ENCODE measurements at regions not wholly inside any gene's neighbourhood (a gene's known extent, or its start where the extent isn't known, plus 50 kb on each side); places are given as distances from the start of the nearest gene placed in this dataset.

DNA sequence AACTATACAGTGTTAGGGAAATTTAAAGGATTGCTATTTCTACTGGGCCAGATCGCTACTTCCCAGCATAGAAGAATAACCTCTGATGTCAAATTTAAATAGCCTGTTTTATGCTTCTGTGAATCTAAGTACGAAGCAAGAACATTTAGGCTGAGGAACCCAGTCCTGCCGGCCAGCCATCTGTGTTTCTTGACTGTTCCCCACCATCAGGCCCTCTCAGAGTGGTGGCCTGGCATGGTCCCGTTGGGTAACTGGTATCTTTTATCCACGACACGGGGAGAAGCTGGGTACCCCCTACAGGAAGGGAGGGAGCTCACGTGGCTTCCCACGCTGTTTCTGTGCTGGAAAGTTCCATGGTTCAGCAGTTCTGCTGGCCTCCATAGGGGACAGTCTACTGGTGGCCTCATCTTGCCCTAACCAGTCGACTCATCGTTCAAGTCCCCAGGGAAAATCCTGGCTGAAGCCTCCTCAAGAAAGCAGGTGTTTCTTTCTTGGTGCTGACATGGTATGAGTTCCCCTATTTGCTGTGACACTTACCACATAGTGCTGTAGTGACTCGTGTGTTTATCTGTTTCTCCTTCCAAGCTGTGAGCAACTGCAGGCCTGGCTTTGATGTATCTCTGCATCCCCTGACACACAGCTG is 201.7 kb upstream of the NLRP1 start:
- no peak for DNase-seq (ENCODE audit: low spot score)

DNA sequence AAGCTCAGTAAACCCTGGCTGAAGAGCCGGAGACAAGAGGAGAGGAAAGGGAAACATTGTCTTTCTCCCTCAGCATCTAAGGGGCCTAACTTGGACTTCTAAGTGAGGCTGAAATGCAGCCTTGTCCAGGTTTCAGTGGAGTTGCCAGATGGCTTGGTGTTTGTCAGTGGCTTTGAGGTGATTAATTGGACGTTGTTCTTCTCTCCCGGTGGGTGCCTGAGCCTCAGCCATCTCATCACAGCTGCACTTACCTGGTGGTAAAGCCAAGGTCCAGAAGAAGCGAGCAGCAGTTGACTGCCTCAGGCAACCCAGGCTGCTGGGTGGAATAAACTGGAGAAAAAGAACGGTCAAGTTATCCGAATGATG is 202.2 kb upstream of the NLRP1 start:
- DNase-seq (ENCODE audit: low spot score): no peak

DNA sequence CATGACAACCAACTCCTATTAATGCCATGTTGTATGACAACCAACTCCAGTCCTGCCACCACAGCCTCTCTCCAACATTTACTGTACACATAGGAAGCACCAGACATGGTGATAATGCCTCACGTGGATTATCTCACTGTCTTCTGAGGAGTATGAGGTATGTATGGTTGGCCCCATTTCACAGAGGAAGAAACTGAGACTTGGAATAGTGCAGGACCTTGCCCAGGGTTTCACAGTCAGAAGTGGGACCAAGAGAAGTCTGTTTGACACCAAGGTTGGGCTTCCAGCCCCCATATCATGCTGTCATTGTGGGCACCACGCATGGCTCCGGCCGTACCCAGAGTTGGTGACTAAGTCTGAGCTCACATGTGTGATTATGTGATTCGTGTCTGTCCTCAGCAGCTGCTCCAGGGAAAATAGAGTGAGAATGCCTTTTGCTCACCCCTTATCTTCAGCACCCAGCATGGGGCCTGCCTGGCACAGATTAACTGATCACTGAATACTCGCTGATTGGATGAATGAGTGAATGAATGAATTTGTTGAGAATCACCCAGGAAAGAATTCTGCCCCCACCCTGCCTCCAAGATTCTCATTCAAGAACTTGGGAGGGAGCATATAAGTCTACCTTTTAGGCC is 204.1 kb upstream of the NLRP1 start:
- DNase-seq (ENCODE audit: low spot score): no peak

DNA sequence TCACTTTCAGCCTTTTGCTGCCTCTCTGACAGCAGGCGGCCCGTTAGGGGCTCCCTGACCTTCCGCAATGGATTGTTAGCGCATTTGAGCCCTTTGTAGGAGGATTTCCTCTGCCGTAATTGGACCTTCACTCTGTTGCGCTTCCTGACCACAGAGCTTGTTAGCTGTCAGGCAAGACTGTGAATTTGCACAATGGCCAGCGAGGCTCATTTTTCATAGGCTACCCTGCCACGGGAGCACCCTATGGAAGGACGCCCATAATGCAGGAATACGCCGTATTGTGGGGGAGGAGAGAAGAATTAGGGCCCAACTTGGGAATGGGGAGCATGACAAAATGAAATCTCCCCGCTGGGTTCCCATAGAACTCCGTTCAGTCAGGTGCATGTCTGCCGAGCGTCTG is 205.2 kb upstream of the NLRP1 start:
- no peak for DNase-seq (ENCODE audit: low spot score)

GRCh38 chr17:5793157-5793556 is 208.8 kb upstream of the NLRP1 start:
- no peak for DNase-seq (ENCODE audit: low spot score)

DNA sequence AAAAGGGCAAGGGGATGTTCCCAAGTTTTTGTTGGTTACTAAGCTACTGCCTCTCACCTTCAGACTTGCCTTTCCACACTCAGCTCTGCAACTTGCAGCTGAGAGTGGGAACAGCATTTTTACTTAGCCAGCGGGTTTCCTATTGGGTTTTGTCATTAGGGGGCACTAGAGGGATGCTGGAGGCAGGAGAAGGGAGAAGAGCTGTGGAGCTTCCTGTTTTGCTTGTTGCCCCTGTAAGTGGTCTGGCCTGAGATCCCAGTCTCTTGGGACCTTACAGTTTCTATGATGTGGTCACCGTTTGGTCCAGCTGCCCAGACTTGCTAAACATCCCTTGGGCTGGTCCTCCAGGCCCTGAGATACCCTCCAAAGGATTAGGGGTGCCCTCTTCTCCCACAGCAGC is 209.6 kb upstream of the NLRP1 start:
- DNase-seq (ENCODE audit: low spot score): no peak

DNA sequence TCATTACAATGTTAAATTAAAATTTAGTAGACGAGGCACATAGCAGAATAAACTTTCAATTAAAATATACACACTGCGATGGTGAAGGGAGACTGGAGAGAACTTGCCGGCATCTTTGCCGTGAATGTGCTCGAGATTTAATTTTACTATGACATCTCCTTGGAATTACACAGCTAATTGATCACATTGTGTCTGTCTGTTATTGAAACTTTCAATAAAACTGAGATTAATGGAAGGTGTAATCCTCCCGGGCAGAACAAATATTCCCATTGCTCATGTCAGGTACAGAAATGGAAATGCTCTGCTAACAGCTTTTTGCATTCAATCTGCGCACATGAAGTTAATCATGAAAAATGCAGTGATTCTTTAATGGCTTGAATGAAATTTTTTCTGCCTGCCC is 210.1 kb upstream of the NLRP1 start:
- DNase-seq (ENCODE audit: low spot score): no peak

DNA sequence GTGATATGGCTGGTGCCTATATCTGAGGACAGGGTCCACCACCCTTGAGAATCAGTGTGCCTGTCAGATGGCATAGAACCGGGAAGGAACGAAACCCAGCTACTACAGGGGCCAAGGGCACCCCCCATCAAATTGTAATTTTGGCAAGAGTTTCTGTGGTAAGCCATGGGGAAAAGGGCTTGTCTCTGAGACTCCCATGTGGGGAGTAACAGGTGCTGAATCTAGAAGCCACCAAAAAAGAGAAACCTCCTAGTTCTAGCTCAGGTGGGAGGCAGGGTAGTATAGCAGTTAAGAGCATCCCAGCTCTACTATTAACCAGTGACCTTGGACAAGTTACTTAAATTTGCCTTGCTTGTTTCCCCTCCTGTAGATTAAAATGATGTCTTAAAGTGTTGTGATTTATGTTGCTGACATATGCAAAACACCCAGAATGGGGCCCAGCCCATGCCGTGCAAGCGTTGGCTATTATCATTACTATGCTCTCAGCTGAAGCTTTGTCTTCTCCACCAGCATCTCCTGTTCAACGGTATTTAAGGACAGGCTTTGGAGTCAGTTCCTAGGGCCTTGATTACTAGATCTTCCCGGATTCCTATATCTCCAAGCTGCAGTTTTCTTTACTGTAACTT is 210.7 kb upstream of the NLRP1 start:
- DNase-seq (ENCODE audit: low spot score): no peak

DNA sequence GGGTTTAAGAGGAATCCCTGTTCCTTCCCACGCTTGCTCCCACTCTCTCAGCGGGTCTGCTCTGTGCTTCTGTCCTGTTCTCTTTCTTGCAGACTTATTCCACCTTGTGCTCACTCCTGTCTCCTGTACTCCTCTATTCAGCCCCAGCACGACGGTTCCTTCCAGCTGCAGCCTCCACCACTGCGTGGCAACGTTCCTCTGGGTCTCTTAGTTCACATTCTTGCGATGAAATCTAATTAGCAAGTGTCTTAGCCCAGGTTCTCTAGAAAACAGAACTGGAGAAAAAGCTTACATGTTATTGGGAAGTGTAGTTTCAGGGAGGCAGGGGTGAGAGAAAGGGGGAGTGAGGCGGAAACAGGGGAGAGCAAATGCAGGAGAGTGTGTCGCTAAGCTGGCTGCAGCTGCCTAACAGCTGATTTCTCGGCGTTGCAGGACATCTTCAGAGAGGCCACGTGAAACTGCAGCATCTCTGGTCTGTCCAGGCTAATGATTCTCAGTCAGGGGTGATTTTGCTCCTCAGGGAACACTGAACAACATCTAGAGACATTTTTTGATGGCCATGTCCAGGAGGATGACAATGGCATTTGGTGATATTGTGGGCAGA is 213.2 kb upstream of the NLRP1 start:
- DNase-seq (ENCODE audit: low spot score): no peak

DNA sequence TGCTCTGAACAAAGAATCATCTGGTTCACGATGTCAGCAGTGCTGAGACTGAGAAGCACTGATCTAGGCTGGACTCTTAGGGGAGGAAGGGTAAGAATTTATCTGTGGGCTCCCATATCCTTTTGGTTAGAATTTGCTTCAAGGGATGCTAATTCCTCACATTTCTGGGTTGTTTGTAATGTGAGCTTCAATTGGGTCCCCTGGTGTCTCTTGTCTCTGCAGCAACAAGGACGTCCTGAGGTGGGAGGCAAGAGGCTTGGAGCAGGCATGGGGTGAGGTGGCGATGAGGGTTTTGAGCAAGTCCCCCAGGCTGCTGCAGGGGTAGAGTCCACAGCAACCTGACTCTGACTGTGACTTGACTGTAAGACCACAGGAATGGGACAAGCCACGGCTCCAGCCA is 213.8 kb upstream of the NLRP1 start:
- DNase-seq (ENCODE audit: low spot score): no peak

DNA sequence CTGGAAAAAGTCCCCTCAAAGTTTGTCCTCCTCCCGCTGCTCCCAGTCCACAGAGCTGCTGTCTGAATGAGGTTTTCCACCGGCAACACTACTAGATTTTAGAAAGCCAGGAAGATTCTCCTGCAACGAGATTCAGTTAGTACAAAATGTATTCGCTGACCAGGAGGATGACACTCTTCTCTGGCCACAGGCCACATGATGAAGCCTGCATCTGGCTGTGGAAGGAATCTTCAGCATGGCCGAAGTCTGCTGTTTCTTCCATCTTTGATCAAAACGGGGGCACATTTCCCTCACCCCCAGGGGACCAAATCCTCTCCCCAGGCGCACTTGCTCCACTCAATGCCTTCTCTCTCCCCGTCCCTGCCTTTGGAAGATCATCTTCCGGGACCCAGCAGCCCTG is 215.8 kb upstream of the NLRP1 start:
- no peak for DNase-seq (ENCODE audit: low spot score)

DNA sequence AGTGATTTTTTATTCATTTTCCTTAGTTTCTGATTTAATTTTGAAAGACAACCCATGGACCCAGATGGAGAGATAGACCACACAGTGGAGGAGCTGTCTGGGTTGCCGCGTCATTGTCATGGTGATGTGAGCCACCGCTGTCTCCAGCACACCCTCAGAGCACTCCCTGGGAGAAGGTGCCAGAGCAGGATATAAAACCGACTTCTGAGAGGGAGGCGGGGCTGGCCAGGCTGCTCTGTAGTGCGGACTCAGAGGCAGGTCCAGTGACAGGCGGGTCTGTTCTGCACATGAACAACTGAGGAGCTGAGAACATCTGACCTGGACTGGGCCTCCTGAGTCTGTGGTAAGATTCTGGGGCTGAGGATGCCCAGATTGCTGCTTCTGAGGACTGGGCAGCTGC is 216.3 kb upstream of the NLRP1 start:
- no peak for DNase-seq (ENCODE audit: low spot score)

DNA sequence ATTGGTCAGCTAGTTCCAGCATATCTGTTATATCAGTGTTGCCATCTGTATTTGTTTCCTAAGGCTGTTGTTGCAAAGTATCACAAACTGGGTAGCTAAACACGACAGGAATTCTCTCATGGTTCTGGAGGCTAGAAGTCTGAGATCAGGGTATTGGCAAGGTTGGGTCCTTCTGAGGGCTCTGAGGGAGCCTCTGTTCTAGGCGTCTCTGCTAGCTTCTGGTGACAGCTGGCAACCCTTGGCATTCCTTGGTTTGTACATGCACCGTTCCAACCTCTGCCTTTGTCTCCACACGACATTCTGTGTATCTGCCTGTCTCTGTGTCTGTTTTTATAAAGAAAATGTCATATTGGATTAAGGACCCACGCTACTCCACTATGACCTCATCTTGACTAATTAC is 219.9 kb upstream of the NLRP1 start:
- no peak for DNase-seq (ENCODE audit: low spot score)

- no peak for DNase-seq (ENCODE audit: low spot score)
Observed at GRCh38 chr17:5809056-5809455, 224.7 kb upstream of the NLRP1 start.

DNA sequence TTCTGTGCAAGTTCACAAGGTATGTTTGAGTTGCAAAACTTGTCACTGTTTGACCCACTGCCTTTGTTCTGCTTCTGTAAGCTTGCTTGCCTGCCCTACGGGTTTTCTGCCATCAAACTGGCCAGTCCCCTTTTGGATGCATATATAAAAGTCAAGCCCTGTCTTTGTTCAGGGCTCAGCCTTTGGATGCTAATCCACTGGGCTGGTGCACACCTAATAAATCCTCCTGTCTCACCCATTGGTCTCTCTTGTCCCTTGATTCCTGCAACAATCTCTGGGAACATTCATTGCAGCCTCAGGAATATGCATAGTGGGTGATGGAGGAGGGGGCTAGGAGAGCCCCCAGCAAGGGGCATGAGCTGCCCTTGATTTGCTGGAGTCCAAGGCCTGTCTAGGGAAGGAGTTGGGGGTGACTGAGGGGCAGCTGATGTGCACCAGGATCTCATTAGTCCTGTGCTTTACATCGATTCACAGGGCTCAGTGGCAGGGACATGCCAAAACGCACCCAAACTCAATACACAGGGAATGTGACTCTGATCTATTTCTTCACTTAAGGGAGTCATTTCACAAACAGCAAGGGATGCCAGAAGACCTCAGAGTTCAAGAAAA is 225.4 kb upstream of the NLRP1 start:
- DNase-seq (ENCODE audit: low spot score): no peak

DNA sequence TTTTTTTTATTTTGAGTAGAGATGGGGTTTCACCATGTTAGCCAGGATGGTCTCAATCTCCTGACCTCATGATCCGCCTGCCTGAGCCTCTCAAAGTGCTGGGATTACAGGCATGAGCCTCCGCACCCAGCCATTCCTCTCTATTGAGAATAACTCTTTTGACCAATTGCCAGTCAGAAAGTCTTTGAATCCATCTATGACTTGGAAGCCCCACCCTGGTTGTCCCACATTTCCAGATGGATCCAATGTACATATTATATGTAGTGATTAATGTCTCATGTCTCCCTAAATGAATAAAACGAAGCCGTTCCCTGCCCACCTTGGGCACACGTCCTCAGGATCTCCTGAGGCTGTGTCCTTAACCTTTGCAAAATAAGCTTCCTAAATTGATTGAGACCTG is 228.3 kb upstream of the NLRP1 start:
- no peak for DNase-seq (ENCODE audit: low spot score)

DNA sequence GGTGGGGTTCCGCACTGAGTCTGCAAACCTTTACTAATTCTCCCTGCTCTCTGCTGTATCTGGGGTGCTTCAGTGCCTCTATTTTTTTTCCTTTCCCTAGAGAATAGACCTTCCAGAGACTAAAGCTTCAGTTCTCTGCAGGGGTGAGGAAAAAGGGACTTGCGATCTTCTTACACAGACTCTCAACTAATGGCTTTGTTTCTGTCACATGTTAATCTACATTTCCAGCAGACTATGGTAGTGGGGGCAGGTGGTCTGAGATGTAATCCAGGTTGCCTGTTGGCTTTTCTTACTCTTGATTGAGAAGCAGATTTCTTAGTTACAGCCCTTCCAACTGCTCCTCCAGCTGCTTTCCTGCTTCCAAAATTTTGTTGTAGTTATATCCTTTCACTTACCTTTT is 229.0 kb upstream of the NLRP1 start:
- DNase-seq (ENCODE audit: low spot score): no peak

GRCh38 chr17:5815396-5815795 is 231.1 kb upstream of the NLRP1 start:
- DNase-seq (ENCODE audit: low spot score): no peak

DNA sequence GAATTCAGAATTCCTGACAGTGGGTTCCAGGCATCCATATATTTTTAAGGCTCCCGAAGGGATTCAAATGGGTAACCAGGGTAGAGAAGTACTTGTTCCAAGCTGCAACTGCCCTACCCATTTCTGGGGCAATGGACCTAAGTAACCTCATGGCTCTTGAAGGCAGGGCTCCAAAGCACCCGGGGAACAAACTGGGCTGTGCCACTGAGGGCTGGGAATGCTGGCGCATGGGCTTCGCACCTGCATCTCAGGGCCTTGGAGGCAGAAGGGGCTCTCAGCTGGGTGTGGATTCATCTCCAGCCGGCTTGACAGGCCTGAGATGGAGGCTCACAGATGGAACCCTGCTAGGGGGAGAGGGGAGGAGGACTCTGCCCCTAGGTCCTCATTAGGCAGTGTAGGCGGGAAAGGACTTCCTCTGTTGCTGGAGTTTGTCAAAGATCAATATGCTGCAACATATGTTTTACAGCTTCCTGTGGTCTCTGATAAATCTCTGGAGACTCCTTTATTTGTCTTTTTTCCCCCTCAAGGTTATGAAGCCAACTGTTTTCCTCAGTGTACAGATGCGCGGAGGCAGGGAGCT is 232.3 kb upstream of the NLRP1 start:
- DNase-seq (ENCODE audit: low spot score): peak; percentile 9

DNA sequence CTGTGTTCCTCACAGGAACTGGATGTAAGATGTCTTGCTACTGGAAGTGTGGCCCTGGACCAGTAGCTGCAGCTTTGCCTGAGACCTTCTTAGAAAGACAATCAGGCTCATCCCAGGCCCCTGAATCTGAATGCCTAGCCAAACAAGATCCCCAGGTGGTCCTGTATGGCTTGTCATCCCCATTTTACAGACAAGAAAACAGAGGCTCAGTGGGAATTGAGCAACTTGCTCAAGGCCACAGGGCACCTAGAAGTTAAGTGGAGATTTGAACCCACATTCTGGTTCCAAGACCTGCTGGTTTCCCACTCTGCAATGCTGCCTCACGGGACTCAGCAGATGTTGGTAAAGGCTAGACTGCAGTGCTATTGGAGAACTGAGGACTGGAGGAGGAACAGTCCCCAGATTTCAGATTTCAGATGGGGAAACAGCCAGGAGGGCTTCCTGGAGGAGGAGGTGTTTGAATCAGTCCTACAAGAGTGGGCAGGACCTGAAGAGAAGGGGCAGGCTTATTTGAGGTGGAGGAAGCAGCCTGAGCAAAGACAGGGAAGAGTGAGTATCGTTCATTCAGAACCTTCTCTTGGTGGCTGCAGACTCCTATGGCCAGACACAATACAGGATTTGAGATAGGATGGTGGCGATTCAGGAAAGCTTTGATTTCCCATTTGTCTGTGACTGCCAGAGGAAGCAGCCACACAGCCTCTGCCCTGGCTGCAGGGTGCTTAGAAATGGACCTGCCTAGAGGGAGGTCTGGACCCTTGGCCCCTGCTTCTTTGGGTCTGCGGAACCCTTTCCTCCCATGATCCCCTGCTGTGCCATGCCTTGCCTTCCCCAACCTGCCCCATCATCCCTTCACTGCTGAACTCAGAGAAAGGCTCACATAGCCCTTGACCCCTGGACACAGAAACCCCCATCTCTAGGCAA is 233.4 kb upstream of the NLRP1 start:
- no peak for DNase-seq (ENCODE audit: low spot score)

DNA sequence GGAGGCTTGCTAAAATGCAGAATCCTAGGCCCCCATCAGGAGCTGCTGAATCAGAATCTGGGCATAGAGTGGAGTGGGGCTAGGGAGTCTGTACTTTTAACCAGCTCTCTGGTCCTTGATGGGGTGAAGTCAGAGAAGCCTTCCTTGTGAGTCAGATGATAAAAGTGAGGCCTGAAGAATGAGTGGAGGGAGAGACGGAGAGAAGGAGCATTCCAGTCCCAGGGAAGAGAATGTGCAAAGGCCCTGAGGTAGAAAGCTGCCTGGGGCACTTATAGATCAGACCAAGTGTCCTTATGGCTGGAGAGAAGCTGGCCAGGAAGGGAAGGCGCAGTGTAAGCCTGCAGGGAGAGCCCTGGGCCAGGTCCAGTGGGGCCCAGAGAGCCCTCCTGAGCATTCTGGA is 235.1 kb upstream of the NLRP1 start:
- no peak for DNase-seq (ENCODE audit: low spot score)

Measured in Ammon's horn (tissue), 1 donor.